ENCODE measurements at regions not wholly inside any gene's neighbourhood (a gene's known extent, or its start where the extent isn't known, plus 50 kb on each side); places are given as distances from the start of the nearest gene placed in this dataset.

DNA sequence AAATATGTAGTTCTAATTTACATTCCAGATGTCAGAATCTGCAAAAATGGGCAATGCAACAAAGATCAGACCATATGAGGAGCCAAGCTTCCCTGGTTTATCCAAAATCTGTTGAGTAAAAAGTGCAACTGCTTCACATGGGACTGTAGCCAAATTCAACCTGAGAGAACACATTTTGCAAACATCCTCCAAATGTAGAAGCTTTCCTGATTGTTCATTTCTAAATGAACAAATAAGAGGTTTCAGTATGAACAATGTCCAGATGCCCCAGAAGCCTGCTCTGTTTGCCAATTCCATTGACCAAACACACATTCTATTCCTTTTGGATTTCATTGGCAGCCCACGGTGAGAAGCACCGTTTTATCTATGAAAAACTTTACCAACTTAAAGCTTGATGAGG, 117.9 kb upstream of the OSR1 start:
- TF ChIP-seq, protein P1, sequence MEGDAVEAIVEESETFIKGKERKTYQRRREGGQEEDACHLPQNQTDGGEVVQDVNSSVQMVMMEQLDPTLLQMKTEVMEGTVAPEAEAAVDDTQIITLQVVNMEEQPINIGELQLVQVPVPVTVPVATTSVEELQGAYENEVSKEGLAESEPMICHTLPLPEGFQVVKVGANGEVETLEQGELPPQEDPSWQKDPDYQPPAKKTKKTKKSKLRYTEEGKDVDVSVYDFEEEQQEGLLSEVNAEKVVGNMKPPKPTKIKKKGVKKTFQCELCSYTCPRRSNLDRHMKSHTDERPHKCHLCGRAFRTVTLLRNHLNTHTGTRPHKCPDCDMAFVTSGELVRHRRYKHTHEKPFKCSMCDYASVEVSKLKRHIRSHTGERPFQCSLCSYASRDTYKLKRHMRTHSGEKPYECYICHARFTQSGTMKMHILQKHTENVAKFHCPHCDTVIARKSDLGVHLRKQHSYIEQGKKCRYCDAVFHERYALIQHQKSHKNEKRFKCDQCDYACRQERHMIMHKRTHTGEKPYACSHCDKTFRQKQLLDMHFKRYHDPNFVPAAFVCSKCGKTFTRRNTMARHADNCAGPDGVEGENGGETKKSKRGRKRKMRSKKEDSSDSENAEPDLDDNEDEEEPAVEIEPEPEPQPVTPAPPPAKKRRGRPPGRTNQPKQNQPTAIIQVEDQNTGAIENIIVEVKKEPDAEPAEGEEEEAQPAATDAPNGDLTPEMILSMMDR (IDR thresholded peaks at IDR 0.05; ENCODE audit: insufficient read depth, low read length): no peak
- no peak for DNase-seq (ENCODE audit: low read depth)
- no peak overlapping the region for H3K4me3 ChIP-seq (ENCODE audit: low read depth, low read length)

DNA sequence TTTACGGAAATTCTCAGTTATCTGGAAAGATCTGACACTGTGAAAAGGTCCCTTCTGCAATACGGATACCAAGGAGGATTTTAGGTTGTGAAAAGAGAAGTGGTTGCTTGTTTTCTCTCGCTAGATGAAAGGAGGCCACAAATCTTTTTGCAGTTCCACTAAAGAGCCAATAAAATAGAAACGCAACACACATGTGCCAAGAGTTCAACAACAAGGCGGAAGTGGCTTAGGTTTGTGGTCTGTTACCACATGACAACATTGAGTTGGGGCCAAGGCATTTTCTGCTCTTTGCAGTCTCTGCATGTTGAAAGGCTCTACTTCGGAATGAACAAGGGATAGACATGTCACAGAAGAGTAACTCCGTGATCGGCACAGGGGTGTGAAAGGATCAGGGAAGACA, 115.7 kb upstream of the OSR1 start:
- no peak overlapping the region for H3K4me3 ChIP-seq (ENCODE audit: low read depth, low read length)
- TF ChIP-seq, protein P1 (IDR thresholded peaks at IDR 0.05; ENCODE audit: insufficient read depth, low read length): no peak
- no peak for DNase-seq (ENCODE audit: low read depth)

DNA sequence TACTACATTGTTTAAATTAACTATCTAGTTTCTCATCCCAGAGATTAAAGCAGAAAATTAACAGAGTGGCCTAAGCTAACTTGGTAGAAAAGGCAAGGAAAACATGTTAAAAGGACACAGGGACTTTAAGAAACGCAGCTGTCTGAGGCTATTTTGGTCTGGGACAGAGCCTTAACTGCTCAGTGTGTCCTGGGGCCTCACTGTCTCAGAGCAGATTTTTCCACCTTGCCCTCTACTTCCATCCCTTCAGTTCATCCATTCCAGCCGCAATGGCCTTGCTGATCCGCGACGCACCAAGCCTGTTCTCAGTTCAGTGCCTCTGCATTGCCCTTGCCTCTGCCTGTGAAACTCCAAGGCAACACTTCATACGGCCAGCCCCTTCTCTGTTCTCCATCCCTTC, 114.9 kb upstream of the OSR1 start:
- DNase-seq (ENCODE audit: low read depth): no peak
- H3K4me3 ChIP-seq (ENCODE audit: low read depth, low read length): no peak overlapping the region
- TF ChIP-seq, protein P1 (IDR thresholded peaks at IDR 0.05; ENCODE audit: insufficient read depth, low read length): no peak

DNA sequence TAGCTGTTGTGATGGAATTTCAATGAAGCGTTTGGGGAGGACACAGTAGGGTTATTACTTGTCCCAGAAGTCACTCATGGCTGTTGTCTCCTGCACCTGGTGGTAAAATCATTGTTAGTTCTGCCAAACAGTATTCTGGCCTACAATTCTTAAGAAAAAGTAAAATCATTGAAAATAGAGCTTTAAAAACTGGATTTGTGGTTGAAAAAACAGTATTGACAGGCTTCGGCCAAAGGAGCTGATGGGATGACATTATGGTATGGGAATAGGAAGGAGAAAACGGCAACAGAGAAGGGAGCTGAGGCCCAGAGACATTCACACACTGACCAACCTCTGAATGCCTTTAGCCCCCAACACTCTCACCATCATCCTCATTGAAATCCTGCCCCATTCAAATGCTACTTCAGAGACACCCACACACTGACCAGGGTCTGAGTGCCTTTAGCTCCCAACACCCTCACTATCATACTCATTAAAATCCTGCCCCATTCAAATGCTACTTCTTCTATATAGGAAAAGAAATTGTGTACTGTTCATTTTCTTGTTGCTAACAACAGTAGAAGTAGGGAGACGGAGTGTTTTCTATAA, 114.1 kb upstream of the OSR1 start:
- no peak for DNase-seq (ENCODE audit: low read depth)
- H3K4me3 ChIP-seq (ENCODE audit: low read depth, low read length): no peak overlapping the region
- TF ChIP-seq, protein P1 (IDR thresholded peaks at IDR 0.05; ENCODE audit: insufficient read depth, low read length): no peak

DNA sequence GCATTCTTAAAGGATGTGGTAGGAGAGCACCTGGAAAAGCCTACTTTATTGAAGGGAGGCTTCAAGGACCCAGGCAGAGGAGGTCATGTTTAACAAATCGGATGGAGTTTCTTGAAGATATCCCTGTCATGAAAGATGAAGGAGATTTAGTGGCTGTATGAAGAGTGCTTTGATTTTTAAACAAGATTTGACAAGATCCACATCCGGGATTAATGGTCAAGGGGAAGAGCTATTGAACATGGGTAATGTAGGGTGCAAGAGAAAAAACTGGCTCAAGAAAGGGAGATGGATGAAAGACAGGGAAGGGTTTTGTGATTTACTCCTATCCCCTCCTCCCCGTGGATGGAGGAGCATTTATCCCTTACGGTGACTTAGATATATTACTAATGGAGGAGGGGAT, 113.1 kb upstream of the OSR1 start:
- no peak for DNase-seq (ENCODE audit: low read depth)
- TF ChIP-seq, protein P1 (IDR thresholded peaks at IDR 0.05; ENCODE audit: insufficient read depth, low read length): no peak
- H3K4me3 ChIP-seq (ENCODE audit: low read depth, low read length): no peak overlapping the region

DNA sequence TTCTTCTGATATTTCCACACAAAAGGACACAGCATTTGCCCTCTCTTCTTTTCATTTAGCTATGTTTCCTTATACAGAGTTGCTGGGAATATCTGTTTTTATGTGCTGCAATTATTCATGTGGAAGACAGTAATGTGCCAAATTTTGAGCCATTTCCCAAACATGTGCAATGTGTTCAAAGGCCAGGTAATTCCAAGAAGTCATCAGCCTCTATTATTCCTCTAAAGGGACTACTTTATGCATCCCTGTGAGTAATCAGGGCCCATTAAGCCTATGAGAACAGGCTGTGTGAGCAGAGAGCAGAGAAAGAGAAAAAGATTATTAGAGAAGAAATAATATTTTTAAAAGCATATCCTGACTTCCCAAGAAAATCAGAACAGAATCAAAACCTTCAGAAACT, 107.6 kb upstream of the OSR1 start:
- TF ChIP-seq, protein P1 (IDR thresholded peaks at IDR 0.05; ENCODE audit: insufficient read depth, low read length): no peak
- H3K4me3 ChIP-seq (ENCODE audit: low read depth, low read length): no peak overlapping the region
- no peak for DNase-seq (ENCODE audit: low read depth)

DNA sequence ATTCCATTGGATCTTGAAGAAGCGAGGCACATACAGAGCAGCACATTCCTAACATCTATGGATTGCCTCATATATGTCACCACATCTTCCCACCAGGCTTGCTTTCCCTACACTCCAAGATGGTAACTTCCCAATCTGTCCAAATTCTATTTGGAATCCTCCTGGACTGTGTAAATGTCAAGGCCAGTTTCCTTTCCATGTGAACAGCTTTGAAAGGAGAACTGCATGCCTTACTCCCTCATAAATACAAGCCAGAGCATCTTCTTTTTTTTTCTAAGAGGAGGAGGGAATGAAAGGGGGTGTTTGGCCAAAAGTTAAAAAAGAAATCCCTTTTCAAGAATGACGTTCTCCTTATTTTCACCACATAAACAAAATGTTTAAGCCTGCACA, 103.8 kb upstream of the OSR1 start:
- DNase-seq (ENCODE audit: low read depth): peak; percentile 8
- no peak overlapping the region for H3K4me3 ChIP-seq (ENCODE audit: low read depth, low read length)
- TF ChIP-seq, protein P1 (IDR thresholded peaks at IDR 0.05; ENCODE audit: insufficient read depth, low read length): no peak

All from fibroblast of the aortic adventitia (primary cell).